Bronchial epithelial cell (primary cell): ENCODE measurements at regions not wholly inside any gene's neighbourhood (a gene's known extent, or its start where the extent isn't known, plus 50 kb on each side); places are given as distances from the start of the nearest gene placed in this dataset.

ENCODE experiments used
- DNase-seq: peaks from one replicate; pipeline ENCODE4 v3.0.0-alpha.2; 2010; ENCODE audit warnings: low read depth
- FAIRE-seq: peaks from 2 replicates; lab custom pipeline; 2011; peaks lifted over from hg19 to GRCh38; lab: Jason Lieb, UNC
- H3K27me3 ChIP-seq: 2 replicates; pipeline ENCODE4 v1.5.1; 2011; ENCODE audit warnings: low read length; ENCODE audit not compliant: control insufficient read depth, insufficient read depth
- H3K36me3 ChIP-seq: 2 replicates; pipeline ENCODE4 v1.5.1; 2011; ENCODE audit warnings: low read length; ENCODE audit not compliant: control insufficient read depth, insufficient read depth
- H3K4me3 ChIP-seq: 2 replicates; pipeline ENCODE4 v1.5.1; 2011; ENCODE audit warnings: mild to moderate bottlenecking, low read depth, low read length, control low read depth
- TF ChIP-seq, protein P1 (sequence below): IDR thresholded peaks from 2 replicates; pipeline ENCODE4 v1.5.1; 2011; ENCODE audit warnings: mild to moderate bottlenecking, moderate library complexity, low read length, control low read depth, inconsistent platforms; ENCODE audit not compliant: insufficient read depth, severe bottlenecking

DNA sequence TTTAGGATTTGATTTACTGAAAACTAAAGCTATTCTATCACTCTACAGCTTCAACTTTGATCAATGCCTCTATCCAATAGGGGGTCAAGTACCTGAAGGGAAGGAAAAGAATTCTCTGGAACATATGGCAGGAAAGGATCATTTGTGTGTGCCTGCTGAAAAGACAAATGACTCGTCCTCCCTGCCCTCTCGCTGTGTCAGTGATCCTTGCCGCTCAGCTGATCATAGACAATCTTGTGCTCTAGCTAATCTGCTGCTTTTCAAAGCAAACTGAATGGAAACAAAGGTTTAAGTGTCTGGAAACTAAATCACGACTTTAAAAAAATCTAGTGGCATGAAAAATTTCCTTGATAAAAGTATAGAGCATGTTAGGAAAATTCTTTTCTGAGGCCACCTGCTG lies 75.6 kb upstream of the CPO start:
- H3K4me3 ChIP-seq: no peak overlapping the region
- H3K36me3 ChIP-seq: no peaks in the 10 kb centered on the region
- FAIRE-seq: peak; percentile 68
- no peaks in the 10 kb centered on the region for H3K27me3 ChIP-seq
- no peak for DNase-seq
- TF ChIP-seq, protein P1, sequence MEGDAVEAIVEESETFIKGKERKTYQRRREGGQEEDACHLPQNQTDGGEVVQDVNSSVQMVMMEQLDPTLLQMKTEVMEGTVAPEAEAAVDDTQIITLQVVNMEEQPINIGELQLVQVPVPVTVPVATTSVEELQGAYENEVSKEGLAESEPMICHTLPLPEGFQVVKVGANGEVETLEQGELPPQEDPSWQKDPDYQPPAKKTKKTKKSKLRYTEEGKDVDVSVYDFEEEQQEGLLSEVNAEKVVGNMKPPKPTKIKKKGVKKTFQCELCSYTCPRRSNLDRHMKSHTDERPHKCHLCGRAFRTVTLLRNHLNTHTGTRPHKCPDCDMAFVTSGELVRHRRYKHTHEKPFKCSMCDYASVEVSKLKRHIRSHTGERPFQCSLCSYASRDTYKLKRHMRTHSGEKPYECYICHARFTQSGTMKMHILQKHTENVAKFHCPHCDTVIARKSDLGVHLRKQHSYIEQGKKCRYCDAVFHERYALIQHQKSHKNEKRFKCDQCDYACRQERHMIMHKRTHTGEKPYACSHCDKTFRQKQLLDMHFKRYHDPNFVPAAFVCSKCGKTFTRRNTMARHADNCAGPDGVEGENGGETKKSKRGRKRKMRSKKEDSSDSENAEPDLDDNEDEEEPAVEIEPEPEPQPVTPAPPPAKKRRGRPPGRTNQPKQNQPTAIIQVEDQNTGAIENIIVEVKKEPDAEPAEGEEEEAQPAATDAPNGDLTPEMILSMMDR: no peak

DNA sequence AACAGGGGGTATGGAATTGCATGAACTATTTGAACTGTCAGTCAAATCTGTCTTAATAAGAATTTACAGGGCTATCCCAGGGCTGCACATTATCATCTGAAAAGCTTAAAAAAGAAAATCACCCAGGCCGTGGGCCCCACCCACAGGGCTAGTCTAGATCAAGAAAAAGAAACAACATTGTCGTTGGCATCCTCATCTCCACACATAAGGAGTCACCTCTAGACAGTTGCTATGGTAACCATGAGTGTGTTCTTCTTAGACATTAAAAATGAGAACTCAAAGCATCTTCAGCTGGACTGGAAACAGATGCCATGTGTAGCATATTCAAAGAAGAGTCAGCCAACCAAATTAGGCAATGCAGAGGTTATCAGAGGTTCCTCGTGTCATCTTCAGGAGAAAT lies 72.3 kb upstream of the CPO start:
- Histone ChIP-seq H3K27me3 (no peaks in the 10 kb centered on the region), H3K36me3 (no peaks in the 10 kb centered on the region), H3K4me3 (no peak overlapping the region)
- TF ChIP-seq, protein P1: no peak
- FAIRE-seq: no peak
- no peak for DNase-seq

DNA sequence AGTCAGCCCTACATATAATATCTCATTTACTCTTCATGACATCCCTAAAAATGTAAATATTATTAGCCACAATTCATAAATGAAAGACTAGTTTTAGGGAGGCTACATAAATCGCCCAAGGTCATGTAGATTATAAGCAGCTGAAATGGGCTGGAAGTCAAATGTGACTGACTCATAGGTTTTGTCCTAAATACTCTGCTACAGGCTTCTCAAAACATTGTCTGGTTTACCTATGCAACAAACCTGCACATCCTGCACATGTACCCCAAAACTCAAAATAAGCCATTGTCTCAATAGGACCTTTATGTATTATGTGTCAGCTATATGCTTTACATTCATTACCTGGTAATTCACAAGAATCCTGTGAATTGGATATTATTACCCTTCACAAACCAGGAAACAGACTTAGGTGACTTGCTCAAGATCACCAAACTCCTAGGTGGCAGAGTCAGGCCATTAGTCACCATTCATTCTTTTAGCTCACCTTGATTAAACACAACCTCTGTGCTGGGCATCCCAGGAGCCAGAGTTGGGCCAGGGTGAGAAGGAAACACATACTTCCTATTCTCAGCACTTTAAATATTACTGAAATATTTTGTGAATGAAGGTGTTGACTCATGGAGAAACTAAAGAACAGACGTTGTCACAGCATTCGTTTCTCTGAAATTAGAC lies 69.4 kb upstream of the CPO start:
- peak; percentile 79 for DNase-seq
- Histone ChIP-seq H3K27me3 (no peaks in the 10 kb centered on the region), H3K4me3 (no peak overlapping the region), H3K36me3 (no peaks in the 10 kb centered on the region)
- TF ChIP-seq, protein P1: no peak
- FAIRE-seq: no peak

DNA sequence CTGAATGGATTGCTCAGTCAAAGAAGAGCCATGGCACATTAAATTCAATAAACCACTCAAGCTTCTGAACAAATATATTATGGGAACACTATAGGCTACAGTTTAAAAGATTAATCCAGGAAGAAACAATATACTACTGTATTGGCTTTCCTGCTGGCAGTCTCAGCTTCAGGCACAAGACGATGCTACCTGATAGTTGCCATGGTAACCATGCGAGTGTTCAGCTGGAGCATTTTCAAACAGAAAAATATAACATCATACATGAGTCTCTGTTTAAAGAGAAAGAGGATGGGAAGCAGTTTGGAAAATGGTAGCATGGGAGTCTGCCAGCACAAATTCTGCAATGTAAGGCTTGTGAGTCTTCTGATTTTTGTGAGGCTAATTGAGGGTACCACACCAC lies 65.9 kb upstream of the CPO start:
- no peak for FAIRE-seq
- no peaks in the 10 kb centered on the region for H3K27me3 ChIP-seq
- TF ChIP-seq, protein P1: no peak
- H3K36me3 ChIP-seq: no peaks in the 10 kb centered on the region
- DNase-seq: no peak
- H3K4me3 ChIP-seq: no peak overlapping the region

DNA sequence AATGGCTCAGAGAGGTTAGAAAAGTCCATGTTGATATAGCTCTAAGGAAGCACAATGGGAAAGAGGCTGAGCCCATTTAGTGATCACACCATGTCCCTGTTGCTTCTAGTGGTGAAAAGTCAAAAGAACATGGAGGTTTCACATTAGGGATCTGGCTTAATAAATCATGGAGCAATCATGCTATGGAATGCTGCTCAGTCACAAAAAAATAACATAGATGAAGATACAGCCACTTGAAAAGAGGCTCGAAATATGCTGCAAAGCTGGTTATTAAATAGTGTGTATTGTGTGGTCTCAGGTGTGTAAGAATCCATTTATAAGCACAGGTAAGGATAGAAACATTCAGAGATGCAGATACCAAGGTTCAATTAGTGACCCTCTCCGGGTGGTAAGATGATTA lies 63.6 kb upstream of the CPO start:
- FAIRE-seq: no peak
- DNase-seq: no peak
- no peaks in the 10 kb centered on the region for H3K36me3 ChIP-seq
- H3K27me3 ChIP-seq: no peaks in the 10 kb centered on the region
- TF ChIP-seq, protein P1: no peak
- no peak overlapping the region for H3K4me3 ChIP-seq
